CD14-positive monocyte (primary cell): ENCODE measurements at regions not wholly inside any gene's neighbourhood (a gene's known extent, or its start where the extent isn't known, plus 50 kb on each side); places are given as distances from the start of the nearest gene placed in this dataset.

Source experiments
- DNase-seq, 3 donors: peaks; one replicate each; pipeline ENCODE4 v3.0.0-alpha.2; 2011 to 2022
- H2AFZ ChIP-seq: 2 replicates; pipeline ENCODE4 v1.6.0; 2012; ENCODE audit warnings: mild to moderate bottlenecking, low read depth, low read length, inconsistent platforms; ENCODE audit not compliant: insufficient read depth, poor library complexity, severe bottlenecking
- H3K27ac ChIP-seq, 2 donors: 1 replicate in 1 of 2; 2 replicates in 1 of 2; pipeline ENCODE4 v1.5.1; 2012 to 2013; ENCODE audit warnings: low read length in 2 of 2, control low read depth in 1 of 2, inconsistent platforms in 1 of 2, low read depth in 1 of 2, mild to moderate bottlenecking in 1 of 2
- H3K27me3 ChIP-seq, 2 donors: one replicate each; pipeline versions ENCODE4 v1.6.0 to v1.6.1; 2011 to 2013; ENCODE audit warnings: low read length in 2 of 2; ENCODE audit not compliant: control insufficient read depth in 2 of 2, insufficient read depth in 2 of 2
- H3K36me3 ChIP-seq, 2 donors: replicated peaks in 1 of 2; 1 replicate in 1 of 2; 2 replicates in 1 of 2; pipeline versions ENCODE4 v1.5.1 to v1.6.1; 2012 to 2013; ENCODE audit warnings: low read length in 2 of 2, control low read depth in 1 of 2, inconsistent platforms in 1 of 2, mild to moderate bottlenecking in 1 of 2; ENCODE audit not compliant: insufficient read depth in 2 of 2, control insufficient read depth in 1 of 2
- H3K4me1 ChIP-seq, 2 donors: 1 replicate in 1 of 2; 2 replicates in 1 of 2; pipeline versions ENCODE4 v1.5.1 to v1.6.1; 2012 to 2013; ENCODE audit warnings: low read length in 2 of 2, control low read depth in 1 of 2, inconsistent platforms in 1 of 2, mild to moderate bottlenecking in 1 of 2, moderate library complexity in 1 of 2; ENCODE audit not compliant: insufficient read depth in 2 of 2, control insufficient read depth in 1 of 2
- H3K4me2 ChIP-seq: replicated peaks from 2 replicates; pipeline ENCODE3; 2012; ENCODE audit warnings: low read length, moderate library complexity, mild to moderate bottlenecking; ENCODE audit not compliant: poor library complexity, severe bottlenecking; ENCODE audit errors: extremely low read depth
- H3K4me3 ChIP-seq, 3 experiments: fragments of 200-600 bp in 1 of 3; sonication (generic) in 1 of 3; replicated peaks in 1 of 3; 1 replicate in 2 of 3; 2 replicates in 1 of 3; pipeline ENCODE4 v1.5.1; 2011 to 2013; ENCODE audit warnings: low read length in 3 of 3, mild to moderate bottlenecking in 3 of 3, control low read depth in 2 of 3, low read depth in 2 of 3, inconsistent platforms in 1 of 3, moderate library complexity in 1 of 3
- H3K79me2 ChIP-seq: 2 replicates; pipeline ENCODE4 v1.6.0; 2012; ENCODE audit warnings: mild to moderate bottlenecking, control low read depth, inconsistent platforms, low read length, moderate library complexity; ENCODE audit not compliant: insufficient read depth
- H3K9ac ChIP-seq: 2 replicates; pipeline ENCODE4 v1.6.0; 2017; ENCODE audit warnings: low read length, mild to moderate bottlenecking; ENCODE audit not compliant: insufficient read depth, poor library complexity, severe bottlenecking
- H3K9me3 ChIP-seq, 2 donors: replicated peaks in 1 of 2; 1 replicate in 1 of 2; 2 replicates in 1 of 2; pipeline versions ENCODE4 v1.5.1 to v1.6.1; 2012 to 2013; ENCODE audit warnings: low read length in 2 of 2, control low read depth in 1 of 2; ENCODE audit not compliant: control insufficient read depth in 1 of 2, insufficient read depth in 1 of 2
- H4K20me1 ChIP-seq: 2 replicates; pipeline ENCODE4 v1.6.0; 2012; ENCODE audit warnings: mild to moderate bottlenecking, low read length, control low read depth, moderate library complexity; ENCODE audit not compliant: insufficient read depth
- H3K27ac Mint-ChIP-seq, 7 donors: one replicate each; pipeline ENCODE4 v1.8.0; 2020; ENCODE audit warnings: mild to moderate bottlenecking in 7 of 7, mixed read lengths in 7 of 7, moderate library complexity in 6 of 7, inconsistent platforms in 2 of 7
- H3K27me3 Mint-ChIP-seq, 3 donors: one replicate each; pipeline ENCODE4 v1.8.0; 2021 to 2022; ENCODE audit warnings: low read depth in 3 of 3, mild to moderate bottlenecking in 3 of 3, mixed read lengths in 3 of 3, moderate library complexity in 3 of 3, inconsistent platforms in 1 of 3
- H3K36me3 Mint-ChIP-seq, 2 donors: one replicate each; pipeline ENCODE4 v1.8.0; 2020; ENCODE audit warnings: mixed read lengths in 2 of 2, inconsistent platforms in 1 of 2, mild to moderate bottlenecking in 1 of 2
- H3K4me1 Mint-ChIP-seq: one replicate; pipeline ENCODE4 v1.8.0; 2020; ENCODE audit warnings: mild to moderate bottlenecking, mixed read lengths
- H3K4me3 Mint-ChIP-seq, 2 donors: one replicate each; pipeline ENCODE4 v1.8.0; 2020; ENCODE audit warnings: mild to moderate bottlenecking in 2 of 2, mixed read lengths in 2 of 2, moderate library complexity in 1 of 2
- H3K9me3 Mint-ChIP-seq, 7 donors: one replicate each; pipeline ENCODE4 v1.8.0; 2020 to 2022; ENCODE audit warnings: mixed read lengths in 7 of 7, mild to moderate bottlenecking in 6 of 7, moderate library complexity in 6 of 7, inconsistent platforms in 2 of 7
- CTCF ChIP-seq: fragments of 200-600 bp; IDR thresholded peaks from one replicate; pipeline ENCODE4 v1.8.0; 2022; ENCODE audit warnings: antibody characterized with exemption, mild to moderate bottlenecking
- WGBS: methylation state at CpG from one replicate; pipeline ENCODE4 v1.1.5; 2013; ENCODE audit warnings: missing lambda C conversion rate; ENCODE audit not compliant: insufficient coverage; 5-methylcytosine and 5-hydroxymethylcytosine counted together
- intact Hi-C, 2 donors: fragments of 100-400 bp; cut with micrococcal nuclease; formaldehyde crosslinking; loops; one replicate each; pipeline versions ENCODE4 v1.15.0 to v1.15.1; 2023

- no peak overlapping the region for H2AFZ ChIP-seq
- no peak for DNase-seq
- H3K36me3 Mint-ChIP-seq, result no peaks in the 10 kb centered on the region
- H3K36me3 ChIP-seq, result no peaks in the 10 kb centered on the region
- H4K20me1 ChIP-seq, result no peaks in the 10 kb centered on the region
- no peaks in the 10 kb centered on the region for H3K4me1 Mint-ChIP-seq
- H3K4me2 ChIP-seq, result no peak overlapping the region
- H3K4me3 Mint-ChIP-seq, result no peak overlapping the region
- H3K4me1 ChIP-seq, result no peaks in the 10 kb centered on the region
- no peaks in the 10 kb centered on the region for H3K79me2 ChIP-seq
- no peak for TF ChIP-seq CTCF
- no peak overlapping the region for H3K27ac ChIP-seq
- H3K9ac ChIP-seq, result no peak overlapping the region
- H3K9me3 ChIP-seq, result peaks cover 0 to 20% of the 10 kb centered on the region in 2 donors
- intact Hi-C loops, result no loop called here
- H3K27me3 Mint-ChIP-seq, result peaks cover 2 to 8% (median 3%) of the 10 kb centered on the region in 3 donors
- 64% methylated on average over 3 of the region's 6 CpGs for WGBS
- peaks cover 0 to 16% (median 5%) of the 10 kb centered on the region in 7 donors for H3K9me3 Mint-ChIP-seq
- no peak overlapping the region for H3K4me3 ChIP-seq
- no peak overlapping the region for H3K27ac Mint-ChIP-seq
- no peaks in the 10 kb centered on the region for H3K27me3 ChIP-seq
Observed at GRCh38 chr20:60962367-60963045, 289.6 kb upstream of the CDH4 start.

GRCh38 chr20:60963146-60963545, 288.9 kb upstream of the CDH4 start:
- H3K9me3 ChIP-seq, result peaks cover 0 to 20% of the 10 kb centered on the region in 2 donors
- H2AFZ ChIP-seq, result no peak overlapping the region
- no peak overlapping the region for H3K4me2 ChIP-seq
- H3K27ac ChIP-seq, result no peak overlapping the region
- H3K9me3 Mint-ChIP-seq, result peaks cover 0 to 16% (median 5%) of the 10 kb centered on the region in 7 donors
- no peaks in the 10 kb centered on the region for H3K36me3 Mint-ChIP-seq
- H3K36me3 ChIP-seq, result no peaks in the 10 kb centered on the region
- no peak overlapping the region for H3K4me3 ChIP-seq
- H3K79me2 ChIP-seq, result no peaks in the 10 kb centered on the region
- H3K27me3 Mint-ChIP-seq, result peaks cover 2 to 8% (median 5%) of the 10 kb centered on the region in 3 donors
- H3K27ac Mint-ChIP-seq, result no peak overlapping the region
- no peak for TF ChIP-seq CTCF
- no CpG with 5 or more reads among the region's 3 CpGs for WGBS
- H3K4me3 Mint-ChIP-seq, result no peak overlapping the region
- no peaks in the 10 kb centered on the region for H3K4me1 Mint-ChIP-seq
- DNase-seq, result no peak
- no peaks in the 10 kb centered on the region for H3K27me3 ChIP-seq
- no peaks in the 10 kb centered on the region for H4K20me1 ChIP-seq
- intact Hi-C loops, result no loop called here
- H3K4me1 ChIP-seq, result no peaks in the 10 kb centered on the region
- no peak overlapping the region for H3K9ac ChIP-seq
